HG03575 (cell line): ENCODE measurements at regions not wholly inside any gene's neighbourhood (a gene's known extent, or its start where the extent isn't known, plus 50 kb on each side); places are given as distances from the start of the nearest gene placed in this dataset.
"Not testable (repeated sequence)": the region's sequence is repeated elsewhere in the genome, so short reads cannot be mapped to it uniquely, and the experiment has no call there.

Experiments used
- ATAC-seq: cut with Tn5 transposase; IDR thresholded peaks from one replicate; pipeline ENCODE4 v1.9.1; 2021; ENCODE audit not compliant: unreplicated experiment, insufficient number of reproducible peaks, low FRiP score; ENCODE audit errors: extremely low read depth

GRCh38 chr18:6564950-6565814, 150.5 kb upstream of the L3MBTL4 start:
- no peak for ATAC-seq

GRCh38 chr18:6565815-6566081, 151.0 kb upstream of the L3MBTL4 start:
- no peak for ATAC-seq

GRCh38 chr18:6566338-6566911, 151.7 kb upstream of the L3MBTL4 start:
- no peak for ATAC-seq

GRCh38 chr18:6569813-6570212, 155.1 kb upstream of the L3MBTL4 start:
- ATAC-seq: no peak

- ATAC-seq: no peak
These were observed 156.0 kb upstream of the L3MBTL4 start for GRCh38 chr18:6570581-6571238.

- no peak for ATAC-seq
These were observed 156.5 kb upstream of the L3MBTL4 start for GRCh38 chr18:6571239-6571602.

- not testable (repeated sequence) for ATAC-seq
These were observed 157.3 kb upstream of the ARHGAP28 start for GRCh38 chr18:6572192-6572591.

- ATAC-seq: no peak
These were observed 154.9 kb upstream of the ARHGAP28 start for GRCh38 chr18:6574631-6575030.

GRCh38 chr18:6575908-6576307, 153.6 kb upstream of the ARHGAP28 start:
- no peak for ATAC-seq

GRCh38 chr18:6576718-6577375, 152.7 kb upstream of the ARHGAP28 start:
- no peak for ATAC-seq

- no peak for ATAC-seq
These were observed 150.8 kb upstream of the ARHGAP28 start for GRCh38 chr18:6578686-6579085.

- no peak for ATAC-seq
These were observed 150.0 kb upstream of the ARHGAP28 start for GRCh38 chr18:6579486-6579885.

GRCh38 chr18:6580401-6580800, 149.1 kb upstream of the ARHGAP28 start:
- ATAC-seq: no peak

- no peak for ATAC-seq
These were observed 139.6 kb upstream of the ARHGAP28 start for GRCh38 chr18:6589923-6590322.

- no peak for ATAC-seq
These were observed 139.2 kb upstream of the ARHGAP28 start for GRCh38 chr18:6590326-6590725.

- ATAC-seq: no peak
These were observed 138.0 kb upstream of the ARHGAP28 start for GRCh38 chr18:6591491-6591890.

- ATAC-seq: no peak
These were observed 137.0 kb upstream of the ARHGAP28 start for GRCh38 chr18:6592522-6592921.

- ATAC-seq: no peak
These were observed 136.2 kb upstream of the ARHGAP28 start for GRCh38 chr18:6593142-6593885.

GRCh38 chr18:6595666-6596065, 133.8 kb upstream of the ARHGAP28 start:
- ATAC-seq: no peak
